Upper lobe of left lung (tissue), 4 donors: ENCODE measurements at regions not wholly inside any gene's neighbourhood (a gene's known extent, or its start where the extent isn't known, plus 50 kb on each side); places are given as distances from the start of the nearest gene placed in this dataset.

Experiments used
- CTCF ChIP-seq, 6 experiments: fragments of 450-650 bp in 4 of 6; fragments of 200-600 bp in 2 of 6; sonication (generic) in 2 of 6; IDR thresholded peaks; one replicate each; pipeline ENCODE4 v1.5.1; 2016 to 2019; ENCODE audit warnings: antibody characterized with exemption in 6 of 6
- POLR2A ChIP-seq, 4 donors: fragments of 450-650 bp; IDR thresholded peaks; one replicate each; pipeline ENCODE4 v1.5.1; 2016 to 2017; ENCODE audit warnings: antibody characterized with exemption in 4 of 4, mild to moderate bottlenecking in 2 of 4

DNA sequence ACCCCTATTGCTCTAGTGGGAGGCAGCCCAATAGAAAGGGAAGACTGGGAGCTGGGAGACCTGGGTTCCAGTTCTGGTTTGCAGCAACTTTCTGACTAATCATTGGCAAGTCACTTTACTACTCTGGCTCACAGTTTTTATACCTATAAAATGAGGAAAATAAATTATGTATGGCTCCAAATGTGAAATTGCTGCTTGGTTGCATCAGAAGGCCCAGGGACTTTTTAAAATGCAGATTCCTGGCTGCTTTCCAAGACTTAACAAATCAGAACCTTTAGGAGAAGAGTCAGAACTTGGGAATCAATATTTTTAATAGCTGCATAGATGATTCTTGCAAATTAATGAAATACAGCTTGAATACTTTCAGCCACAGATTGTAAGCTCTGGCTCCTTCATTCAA, 943.9 kb downstream of the EPHA4 start:
- no peak for TF ChIP-seq CTCF (IDR thresholded peaks at IDR 0.05)
- TF ChIP-seq POLR2A (IDR thresholded peaks at IDR 0.05), result no peak
